H1 (cell line): ENCODE measurements at regions not wholly inside any gene's neighbourhood (a gene's known extent, or its start where the extent isn't known, plus 50 kb on each side); places are given as distances from the start of the nearest gene placed in this dataset.

Source experiments
- CTCF ChIA-PET: fragments of 300-600 bp; sonication (Branson Sonifier 250); formaldehyde crosslinking; loops from one replicate; lab custom pipeline; 2021; ENCODE audit not compliant: partially characterized antibody; lab: Charles Lee
- POLR2A ChIA-PET: fragments of 300-600 bp; sonication (Branson Sonifier 250); formaldehyde crosslinking; loops from one replicate; lab custom pipeline; 2021; ENCODE audit warnings: inconsistent platforms; ENCODE audit not compliant: partially characterized antibody; lab: Charles Lee
- DNase-seq, 2 experiments: peaks; one replicate each; pipeline versions ENCODE4 v3.0.0 to v3.0.0-alpha.2; 2010 to 2022; ENCODE audit warnings: low spot score in 2 of 2, low read depth in 1 of 2, mixed read lengths in 1 of 2
- FAIRE-seq: peaks from 2 replicates; lab custom pipeline; 2011; peaks lifted over from hg19 to GRCh38; lab: Jason Lieb, UNC
- H2AFZ ChIP-seq: 2 replicates; pipeline ENCODE4 v1.8.1; 2012; ENCODE audit warnings: low read length, inconsistent platforms
- H2AK5ac ChIP-seq: 2 replicates; pipeline ENCODE4 v1.6.1; 2013; ENCODE audit warnings: low read depth, low read length
- H2BK120ac ChIP-seq: replicated peaks from 2 replicates; pipeline ENCODE3; 2013; ENCODE audit warnings: low read depth, low read length, inconsistent platforms
- H2BK12ac ChIP-seq: 2 replicates; pipeline ENCODE4 v1.6.1; 2013; ENCODE audit warnings: low read depth, low read length
- H2BK15ac ChIP-seq: 2 replicates; pipeline ENCODE4 v1.6.1; 2013; ENCODE audit warnings: low read length
- H2BK20ac ChIP-seq: 2 replicates; pipeline ENCODE4 v1.6.1; 2013; ENCODE audit warnings: low read length
- H2BK5ac ChIP-seq: 2 replicates; pipeline ENCODE4 v1.6.1; 2013; ENCODE audit warnings: low read depth, low read length
- H3K14ac ChIP-seq: 2 replicates; pipeline ENCODE4 v1.6.1; 2013; ENCODE audit warnings: inconsistent platforms; ENCODE audit not compliant: insufficient read length
- H3K18ac ChIP-seq: 2 replicates; pipeline ENCODE4 v1.6.1; 2013; ENCODE audit warnings: low read length; ENCODE audit errors: extremely low read depth
- H3K23ac ChIP-seq: 2 replicates; pipeline ENCODE4 v1.6.1; 2013; ENCODE audit warnings: inconsistent platforms; ENCODE audit not compliant: insufficient read length
- H3K23me2 ChIP-seq: 2 replicates; pipeline ENCODE4 v1.6.1; 2013; ENCODE audit warnings: low read depth, low read length
- H3K27ac ChIP-seq: 2 replicates; pipeline ENCODE4 v1.6.1; 2011; ENCODE audit warnings: low read depth, low read length, inconsistent platforms
- H3K27me3 ChIP-seq, 4 experiments: replicated peaks in 1 of 4; 1 replicate in 1 of 4; 2 replicates in 3 of 4; pipeline versions ENCODE4 v1.6.1 to v1.8.1; 2011 to 2013; ENCODE audit warnings: low read length in 3 of 4, mild to moderate bottlenecking in 3 of 4, inconsistent platforms in 2 of 4, mixed read lengths in 2 of 4, moderate library complexity in 1 of 4; ENCODE audit not compliant: control insufficient read depth in 3 of 4, insufficient read depth in 3 of 4; ENCODE audit errors: extremely low read depth in 1 of 4
- H3K36me3 ChIP-seq, 4 experiments: 2 replicates each; pipeline versions ENCODE4 v1.6.1 to v1.8.1; 2011 to 2013; ENCODE audit warnings: mild to moderate bottlenecking in 4 of 4, low read length in 3 of 4, moderate library complexity in 2 of 4, control low read depth in 1 of 4, inconsistent platforms in 1 of 4; ENCODE audit not compliant: insufficient read depth in 4 of 4, control insufficient read depth in 2 of 4
- H3K4ac ChIP-seq: replicated peaks from 2 replicates; pipeline ENCODE3; 2013; ENCODE audit warnings: low read length, low read depth, mixed read lengths, inconsistent platforms; ENCODE audit not compliant: insufficient read length
- H3K4me1 ChIP-seq, 4 experiments: replicated peaks in 1 of 4; 1 replicate in 1 of 4; 2 replicates in 3 of 4; pipeline versions ENCODE4 v1.6.1 to v1.8.1; 2011 to 2013; ENCODE audit warnings: low read length in 3 of 4, inconsistent platforms in 2 of 4, mixed read lengths in 1 of 4; ENCODE audit not compliant: insufficient read depth in 4 of 4, control insufficient read depth in 3 of 4
- H3K4me2 ChIP-seq, 2 experiments: 2 replicates each; pipeline versions ENCODE4 v1.6.1 to v1.8.1; 2011 to 2013; ENCODE audit warnings: low read depth in 2 of 2, low read length in 2 of 2, control low read depth in 1 of 2, inconsistent platforms in 1 of 2, mild to moderate bottlenecking in 1 of 2; ENCODE audit not compliant: insufficient read depth in 1 of 2
- H3K4me3 ChIP-seq, 4 experiments: fragments of 200-600, 300-600 bp in 1 of 4; sonication (generic), shearing (Covaris generic), sonication (Bioruptor Twin) in 1 of 4; 2 replicates each; pipeline versions ENCODE4 v1.5.1 to v1.8.1; 2011 to 2016; ENCODE audit warnings: low read length in 4 of 4, low read depth in 3 of 4, control low read depth in 2 of 4, inconsistent platforms in 2 of 4, mild to moderate bottlenecking in 2 of 4, mixed read lengths in 1 of 4, moderate library complexity in 1 of 4; ENCODE audit not compliant: insufficient read depth in 2 of 4; ENCODE audit errors: extremely low read depth in 1 of 4
- H3K56ac ChIP-seq: replicated peaks from 2 replicates; pipeline ENCODE3; 2013; ENCODE audit warnings: low read depth, mild to moderate bottlenecking, mixed read lengths, low read length, inconsistent platforms; ENCODE audit not compliant: insufficient read length
- H3K79me1 ChIP-seq: 2 replicates; pipeline ENCODE4 v1.6.1; 2013; ENCODE audit warnings: low read depth, low read length, control low read depth
- H3K79me2 ChIP-seq, 2 experiments: 2 replicates each; pipeline versions ENCODE4 v1.6.1 to v1.8.1; 2012 to 2013; ENCODE audit warnings: low read length in 2 of 2, mild to moderate bottlenecking in 2 of 2, inconsistent platforms in 1 of 2; ENCODE audit not compliant: insufficient read depth in 2 of 2, control insufficient read depth in 1 of 2
- H3K9ac ChIP-seq, 4 experiments: replicated peaks in 1 of 4; 1 replicate in 1 of 4; 2 replicates in 3 of 4; pipeline versions ENCODE4 v1.6.1 to v1.8.1; 2011 to 2013; ENCODE audit warnings: low read depth in 3 of 4, low read length in 3 of 4, control low read depth in 2 of 4, mild to moderate bottlenecking in 2 of 4, moderate library complexity in 2 of 4, inconsistent platforms in 1 of 4; ENCODE audit errors: extremely low read depth in 1 of 4
- H3K9me3 ChIP-seq, 2 experiments: 2 replicates each; pipeline versions ENCODE4 v1.6.1 to v1.8.1; 2012 to 2013; ENCODE audit warnings: mild to moderate bottlenecking in 2 of 2, moderate library complexity in 2 of 2, control low read depth in 1 of 2, inconsistent platforms in 1 of 2, low read depth in 1 of 2, low read length in 1 of 2, mixed read lengths in 1 of 2; ENCODE audit not compliant: insufficient read depth in 2 of 2
- H4K20me1 ChIP-seq, 2 experiments: replicated peaks in 1 of 2; 2 replicates each; pipeline versions ENCODE3 to v1.8.1; 2011 to 2013; ENCODE audit warnings: inconsistent platforms in 2 of 2, low read length in 2 of 2, mild to moderate bottlenecking in 1 of 2; ENCODE audit not compliant: insufficient read depth in 2 of 2, control insufficient read depth in 1 of 2
- H4K5ac ChIP-seq: 2 replicates; pipeline ENCODE4 v1.6.1; 2013; ENCODE audit warnings: low read length, low read depth, mixed read lengths, inconsistent platforms; ENCODE audit not compliant: insufficient read length
- H4K8ac ChIP-seq: 2 replicates; pipeline ENCODE4 v1.8.0; 2013; ENCODE audit warnings: mild to moderate bottlenecking, moderate library complexity, low read length, inconsistent platforms; ENCODE audit not compliant: insufficient read depth; ENCODE audit errors: extremely low read depth
- H4K91ac ChIP-seq: replicated peaks from 2 replicates; pipeline ENCODE3; 2013; ENCODE audit warnings: low read length, mixed read lengths, inconsistent platforms; ENCODE audit not compliant: insufficient read length
- BRCA1 ChIP-seq: IDR thresholded peaks from 2 replicates; pipeline ENCODE4 v1.6.1; 2012; ENCODE audit warnings: low read depth, low read length, improper control_type of control experiment
- CEBPB ChIP-seq: IDR thresholded peaks from 2 replicates; pipeline ENCODE4 v1.6.1; 2012; ENCODE audit warnings: low read depth, low read length
- CTBP2 ChIP-seq: IDR thresholded peaks from 2 replicates; pipeline ENCODE4 v1.7.0; 2011; ENCODE audit warnings: borderline replicate concordance, mild to moderate bottlenecking, moderate library complexity, mixed read lengths, low read length; ENCODE audit not compliant: insufficient read depth, insufficient read length
- JUND ChIP-seq: IDR thresholded peaks from 2 replicates; pipeline ENCODE4 v1.6.1; 2011; ENCODE audit warnings: mild to moderate bottlenecking, improper control_type of control experiment, low read length
- KDM5A ChIP-seq: fragments of 200-600 bp; IDR thresholded peaks from 2 replicates; pipeline ENCODE4 v1.7.1; 2012; ENCODE audit warnings: mild to moderate bottlenecking, low read length, inconsistent platforms, mixed read lengths
- SIN3A ChIP-seq, 2 experiments: IDR thresholded peaks in 1 of 2; conservative IDR thresholded peaks in 1 of 2; 2 replicates each; pipeline ENCODE4 v1.6.1; 2011 to 2012; ENCODE audit warnings: low read length in 2 of 2, improper control_type of control experiment in 1 of 2, low read depth in 1 of 2, mild to moderate bottlenecking in 1 of 2
- WGBS, 2 experiments: shearing (Covaris generic) in 1 of 2; methylation state at CpG; one replicate each; pipeline versions ENCODE4 v1.1.6 to v1.1.7; 2013 to 2015; ENCODE audit warnings: low lambda C conversion rate in 2 of 2, mixed read lengths in 2 of 2, inconsistent platforms in 1 of 2, low coverage in 1 of 2, missing lambda C conversion rate in 1 of 2; ENCODE audit not compliant: insufficient replicate concordance in 2 of 2, insufficient coverage in 1 of 2, insufficient read length in 1 of 2; ENCODE audit errors: extremely low coverage in 1 of 2, missing lambda C conversion rate in 1 of 2; 5-methylcytosine and 5-hydroxymethylcytosine counted together

GRCh38 chr6:43951756-43952675 is 175.2 kb downstream of the MRPL14 start:
- Histone ChIP-seq H2AFZ (no peak overlapping the region), H3K23ac (no peak overlapping the region), H3K27ac (no peak overlapping the region), H3K36me3 (no peaks in the 10 kb centered on the region), H3K56ac (no peak overlapping the region), H3K4me2 (no peak overlapping the region), H4K91ac (no peak overlapping the region), H3K14ac (no peak overlapping the region), H2BK5ac (peak overlapping the region; percentile 62; the same call in 1 of the 2 replicates), H3K9ac (no peak overlapping the region), H4K8ac (no peak overlapping the region; the same call in 1 of the 2 replicates), H4K5ac (no peak overlapping the region), H4K20me1 (no peaks in the 10 kb centered on the region), H2AK5ac (0 out of 2 replicates have a peak overlapping the region, but pooled peaks have one; percentile 19), H3K79me1 (no peaks in the 10 kb centered on the region)
- 87% methylated on average over 8 of the region's 8 CpGs; no CpG with 5 or more reads in 1 of the 2 experiments for WGBS, 2 experiments
- CTCF ChIA-PET, result interaction anchor here (0.8 to 13.3 kb wide), 67 partner anchors 14 to 343 kb away, joined by 3 to 142 read pairs (median 6); partner anchors contain the start of gene VEGFA
- TF ChIP-seq CTBP2, result no peak
- no peak for TF ChIP-seq KDM5A
- TF ChIP-seq CEBPB, result no peak
- no peak for TF ChIP-seq SIN3A (conservative IDR thresholded peaks at IDR 0.05 in 1 of 2, IDR thresholded peaks at IDR 0.05 in 1 of 2; ENCODE audit: low read depth in 1 of 2, low read length in 2 of 2)
- no peak for TF ChIP-seq JUND
- no peak for TF ChIP-seq BRCA1
- TF ChIP-seq, all 59 proteins: peak for 0
- DNase-seq (no peak), FAIRE-seq (no peak)
- Histone ChIP-seq H3K23me2 (no peaks in the 10 kb centered on the region), H2BK120ac (no peak overlapping the region), H2BK20ac (0 out of 2 replicates have a peak overlapping the region, but pooled peaks have one; percentile 18), H3K4ac (no peak overlapping the region), H3K79me2 (no peaks in the 10 kb centered on the region), H2BK12ac (0 out of 2 replicates have a peak overlapping the region, but pooled peaks have one; percentile 64), H3K18ac (no peak overlapping the region), H3K9me3 (no peaks in the 10 kb centered on the region), H2BK15ac (no peak overlapping the region), H3K4me3 (no peak overlapping the region), H3K4me1 (peaks cover 0 to 5% (median 1%) of the 10 kb centered on the region in 4 experiments; a peak in 3 of 7 replicates), H3K27me3 (no peaks in the 10 kb centered on the region)
- POLR2A ChIA-PET, result interaction anchor here (1.0 to 3.6 kb wide), 7 partner anchors 20 to 183 kb away, joined by 3 to 17 read pairs (median 4); partner anchors contain the start of gene VEGFA
